A549 (cell line): ENCODE measurements at regions not wholly inside any gene's neighbourhood (a gene's known extent, or its start where the extent isn't known, plus 50 kb on each side); places are given as distances from the start of the nearest gene placed in this dataset.

Experiments used
- ATAC-seq, 2 experiments: fragments of 200-7000 bp in 1 of 2; fragments of >200 bp in 1 of 2; cut with Nextera tagmentation in 1 of 2; cut with Tn5 transposase in 1 of 2; 3 replicates each; pipeline versions ENCODE4 v1.8.0 to v1.9.1; 2018 to 2020; ENCODE audit warnings: mild to moderate bottlenecking in 1 of 2, moderate library complexity in 1 of 2
- CTCF ChIA-PET: fragments of 300-600 bp; sonication (Branson Sonifier 250); formaldehyde crosslinking; extraction: SDS; loops from one replicate; lab custom pipeline; 2021; ENCODE audit warnings: antibody characterized with exemption, inconsistent platforms; lab: Yijun Ruan, JAX
- POLR2A ChIA-PET: fragments of 350-600 bp; formaldehyde crosslinking; extraction: SDS; loops from one replicate; lab custom pipeline; 2021; ENCODE audit warnings: antibody characterized with exemption, inconsistent platforms; lab: Yijun Ruan, JAX
- DNase-seq, 2 experiments: peaks; one replicate each; pipeline versions ENCODE4 v3.0.0 to v3.0.0-alpha.2; 2011 to 2016; ENCODE audit warnings: low read depth in 1 of 2, low spot score in 1 of 2
- FAIRE-seq: peaks from 2 replicates; lab custom pipeline; 2011; peaks lifted over from hg19 to GRCh38; lab: Jason Lieb, UNC
- H3K27ac ChIP-seq, 2 experiments: fragments of >200 bp; sonication (Bioruptor Twin); formaldehyde crosslinking; 3 replicates each; pipeline ENCODE4 v1.5.1; 2016 to 2017
- H3K4me1 ChIP-seq: fragments of >200 bp; sonication (Bioruptor Twin); formaldehyde crosslinking; 3 replicates; pipeline ENCODE4 v1.6.1; 2016
- H3K4me2 ChIP-seq: fragments of >200 bp; sonication (Bioruptor Twin); formaldehyde crosslinking; 3 replicates; pipeline ENCODE4 v1.6.1; 2016
- H3K4me3 ChIP-seq: fragments of >200 bp; sonication (Bioruptor Twin); formaldehyde crosslinking; 3 replicates; pipeline ENCODE4 v1.5.1; 2016
- H3K9me3 ChIP-seq: fragments of >200 bp; sonication (Bioruptor Twin); formaldehyde crosslinking; 3 replicates; pipeline ENCODE4 v1.6.1; 2016
- CHD2 ChIP-seq: fragments of 150-350 bp; IDR thresholded peaks from 2 replicates; pipeline ENCODE4 v1.6.1; 2014; ENCODE audit warnings: low read length; ENCODE audit not compliant: partially characterized antibody
- EP300 ChIP-seq, 2 experiments: fragments of >200 bp; sonication (Bioruptor Twin); formaldehyde crosslinking; IDR thresholded peaks; 2 replicates in 1 of 2; 3 replicates in 1 of 2; pipeline ENCODE4 v1.6.1; 2016 to 2017
- FOXS1 ChIP-seq: fragments of 250-450 bp; sonication (Bioruptor Pico); IDR thresholded peaks from 2 replicates; pipeline ENCODE4 v1.5.0; 2020; ENCODE audit warnings: mild to moderate bottlenecking, moderate library complexity
- GATA3 ChIP-seq: IDR thresholded peaks from 2 replicates; pipeline ENCODE4 v1.6.1; 2012; ENCODE audit warnings: borderline replicate concordance
- HOXA7 ChIP-seq: fragments of 250-450 bp; sonication (Bioruptor Pico); IDR thresholded peaks from 2 replicates; pipeline ENCODE4 v1.5.0; 2020; ENCODE audit warnings: mild to moderate bottlenecking, moderate library complexity
- KDM1A ChIP-seq: fragments of 200-600 bp; sonication (generic); IDR thresholded peaks from 2 replicates; pipeline ENCODE4 v1.6.1; 2016; ENCODE audit warnings: low read depth, mild to moderate bottlenecking
- KDM5A ChIP-seq: fragments of 200-600 bp; sonication (generic); IDR thresholded peaks from 2 replicates; pipeline ENCODE4 v1.6.1; 2016; ENCODE audit warnings: antibody characterized with exemption, mild to moderate bottlenecking
- MAFK ChIP-seq: fragments of 450-650 bp; IDR thresholded peaks from 2 replicates; pipeline ENCODE4 v1.6.1; 2014; ENCODE audit not compliant: partially characterized antibody
- MAX ChIP-seq: IDR thresholded peaks from 2 replicates; pipeline ENCODE4 v1.6.1; 2012
- MAZ ChIP-seq: fragments of 150-350 bp; IDR thresholded peaks from 2 replicates; pipeline ENCODE4 v1.6.1; 2014; ENCODE audit warnings: antibody characterized with exemption, low read depth, low read length, borderline replicate concordance
- NFE2L2 ChIP-seq: fragments of 150-350 bp; conservative IDR thresholded peaks from 2 replicates; pipeline ENCODE4 v1.6.1; 2014; ENCODE audit warnings: low read length
- RFX5 ChIP-seq: fragments of 450-650 bp; IDR thresholded peaks from 2 replicates; pipeline ENCODE4 v1.7.1; 2014; ENCODE audit warnings: antibody characterized with exemption, mild to moderate bottlenecking, moderate library complexity
- TFCP2L1 ChIP-seq: fragments of 250-450 bp; sonication (Bioruptor Pico); IDR thresholded peaks from 2 replicates; pipeline ENCODE4 v1.5.0; 2021; ENCODE audit warnings: mild to moderate bottlenecking
- ZNF302 ChIP-seq: fragments of 250-450 bp; sonication (Bioruptor Pico); IDR thresholded peaks from 2 replicates; pipeline ENCODE4 v1.9.0; 2021; ENCODE audit warnings: inconsistent platforms, mild to moderate bottlenecking, moderate library complexity
- WGBS: methylation state at CpG from one replicate; pipeline ENCODE4 v1.1.6; 2017; ENCODE audit errors: missing lambda C conversion rate; 5-methylcytosine and 5-hydroxymethylcytosine counted together
- TF ChIP-seq, protein P1 (sequence below): fragments of 200-600 bp; sonication (generic); IDR thresholded peaks from 2 replicates; pipeline ENCODE4 v1.6.1; 2016; ENCODE audit warnings: antibody characterized with exemption, mild to moderate bottlenecking, moderate library complexity
- TF ChIP-seq, protein P2 (sequence below): fragments of >200 bp; sonication (Bioruptor Twin); formaldehyde crosslinking; IDR thresholded peaks from 3 replicates; pipeline ENCODE4 v1.5.1; 2016
- TF ChIP-seq, protein P3 (sequence below): fragments of 150-350 bp; IDR thresholded peaks from 2 replicates; pipeline ENCODE4 v1.6.1; 2014; ENCODE audit warnings: low read depth, mild to moderate bottlenecking, low read length

- 0 out of 5 replicates have a peak, but pooled peaks of 1 of the 2 experiments have one; percentile 15 for TF ChIP-seq EP300 (IDR thresholded peaks at IDR 0.05)
- TF ChIP-seq, protein P1, sequence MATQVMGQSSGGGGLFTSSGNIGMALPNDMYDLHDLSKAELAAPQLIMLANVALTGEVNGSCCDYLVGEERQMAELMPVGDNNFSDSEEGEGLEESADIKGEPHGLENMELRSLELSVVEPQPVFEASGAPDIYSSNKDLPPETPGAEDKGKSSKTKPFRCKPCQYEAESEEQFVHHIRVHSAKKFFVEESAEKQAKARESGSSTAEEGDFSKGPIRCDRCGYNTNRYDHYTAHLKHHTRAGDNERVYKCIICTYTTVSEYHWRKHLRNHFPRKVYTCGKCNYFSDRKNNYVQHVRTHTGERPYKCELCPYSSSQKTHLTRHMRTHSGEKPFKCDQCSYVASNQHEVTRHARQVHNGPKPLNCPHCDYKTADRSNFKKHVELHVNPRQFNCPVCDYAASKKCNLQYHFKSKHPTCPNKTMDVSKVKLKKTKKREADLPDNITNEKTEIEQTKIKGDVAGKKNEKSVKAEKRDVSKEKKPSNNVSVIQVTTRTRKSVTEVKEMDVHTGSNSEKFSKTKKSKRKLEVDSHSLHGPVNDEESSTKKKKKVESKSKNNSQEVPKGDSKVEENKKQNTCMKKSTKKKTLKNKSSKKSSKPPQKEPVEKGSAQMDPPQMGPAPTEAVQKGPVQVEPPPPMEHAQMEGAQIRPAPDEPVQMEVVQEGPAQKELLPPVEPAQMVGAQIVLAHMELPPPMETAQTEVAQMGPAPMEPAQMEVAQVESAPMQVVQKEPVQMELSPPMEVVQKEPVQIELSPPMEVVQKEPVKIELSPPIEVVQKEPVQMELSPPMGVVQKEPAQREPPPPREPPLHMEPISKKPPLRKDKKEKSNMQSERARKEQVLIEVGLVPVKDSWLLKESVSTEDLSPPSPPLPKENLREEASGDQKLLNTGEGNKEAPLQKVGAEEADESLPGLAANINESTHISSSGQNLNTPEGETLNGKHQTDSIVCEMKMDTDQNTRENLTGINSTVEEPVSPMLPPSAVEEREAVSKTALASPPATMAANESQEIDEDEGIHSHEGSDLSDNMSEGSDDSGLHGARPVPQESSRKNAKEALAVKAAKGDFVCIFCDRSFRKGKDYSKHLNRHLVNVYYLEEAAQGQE, result no peak
- TF ChIP-seq NFE2L2, result no peak
- no peak for TF ChIP-seq FOXS1 (CRISPR knock-in tag)
- ChIA-PET CTCF (no interaction called here), POLR2A (no interaction called here)
- Histone ChIP-seq H3K4me3 (no peak overlapping the region), H3K4me2 (0 out of 3 replicates have a peak overlapping the region, but pooled peaks have one; percentile 18), H3K27ac (no peak overlapping the region), H3K9me3 (no peaks in the 10 kb centered on the region), H3K4me1 (peaks cover 13% of the 10 kb centered on the region)
- ATAC-seq (peak; percentile 49 to 71; a peak in 4 of 6 replicates), FAIRE-seq (no peak), DNase-seq (peak in 1 of 2 experiments; percentile 31)
- 5% methylated on average over 6 of the region's 6 CpGs for WGBS
Measured at GRCh38 chr5:63053019-63053638, 474.5 kb downstream of the LRRC70 start.

DNA sequence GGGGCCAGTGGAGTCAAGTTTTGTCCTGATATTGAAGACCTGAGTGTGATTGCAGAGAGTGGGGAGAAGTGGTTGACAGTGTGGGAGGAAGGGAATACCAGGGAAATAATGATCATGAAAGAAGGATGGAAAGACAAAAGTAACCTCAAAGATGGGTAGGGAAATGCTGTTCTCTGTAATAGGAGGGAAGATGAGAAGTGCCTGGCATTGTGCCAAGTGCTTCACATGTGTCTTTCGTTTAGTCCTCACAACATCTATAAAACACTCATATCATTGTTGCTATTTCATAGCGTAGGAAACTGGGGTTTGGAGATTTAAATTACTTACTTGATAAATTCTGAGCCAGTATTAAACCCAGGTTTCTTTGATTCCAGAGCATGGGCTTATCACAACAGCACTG, 472.3 kb downstream of the LRRC70 start:
- Histone ChIP-seq H3K4me2 (no peak overlapping the region), H3K4me3 (no peak overlapping the region), H3K4me1 (peaks cover 13% of the 10 kb centered on the region), H3K9me3 (no peaks in the 10 kb centered on the region), H3K27ac (no peak overlapping the region)
- DNase-seq, result no peak
- 22% methylated on average over 2 of the region's 2 CpGs for WGBS
- ChIA-PET CTCF (no interaction called here), POLR2A (no interaction called here)
- no peak for TF ChIP-seq GATA3
- no peak for TF ChIP-seq TFCP2L1 (CRISPR knock-in tag)
- no peak for TF ChIP-seq MAX
- no peak for TF ChIP-seq NFE2L2
- TF ChIP-seq, protein P2, sequence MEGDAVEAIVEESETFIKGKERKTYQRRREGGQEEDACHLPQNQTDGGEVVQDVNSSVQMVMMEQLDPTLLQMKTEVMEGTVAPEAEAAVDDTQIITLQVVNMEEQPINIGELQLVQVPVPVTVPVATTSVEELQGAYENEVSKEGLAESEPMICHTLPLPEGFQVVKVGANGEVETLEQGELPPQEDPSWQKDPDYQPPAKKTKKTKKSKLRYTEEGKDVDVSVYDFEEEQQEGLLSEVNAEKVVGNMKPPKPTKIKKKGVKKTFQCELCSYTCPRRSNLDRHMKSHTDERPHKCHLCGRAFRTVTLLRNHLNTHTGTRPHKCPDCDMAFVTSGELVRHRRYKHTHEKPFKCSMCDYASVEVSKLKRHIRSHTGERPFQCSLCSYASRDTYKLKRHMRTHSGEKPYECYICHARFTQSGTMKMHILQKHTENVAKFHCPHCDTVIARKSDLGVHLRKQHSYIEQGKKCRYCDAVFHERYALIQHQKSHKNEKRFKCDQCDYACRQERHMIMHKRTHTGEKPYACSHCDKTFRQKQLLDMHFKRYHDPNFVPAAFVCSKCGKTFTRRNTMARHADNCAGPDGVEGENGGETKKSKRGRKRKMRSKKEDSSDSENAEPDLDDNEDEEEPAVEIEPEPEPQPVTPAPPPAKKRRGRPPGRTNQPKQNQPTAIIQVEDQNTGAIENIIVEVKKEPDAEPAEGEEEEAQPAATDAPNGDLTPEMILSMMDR, result no peak
- TF ChIP-seq, protein P3, sequence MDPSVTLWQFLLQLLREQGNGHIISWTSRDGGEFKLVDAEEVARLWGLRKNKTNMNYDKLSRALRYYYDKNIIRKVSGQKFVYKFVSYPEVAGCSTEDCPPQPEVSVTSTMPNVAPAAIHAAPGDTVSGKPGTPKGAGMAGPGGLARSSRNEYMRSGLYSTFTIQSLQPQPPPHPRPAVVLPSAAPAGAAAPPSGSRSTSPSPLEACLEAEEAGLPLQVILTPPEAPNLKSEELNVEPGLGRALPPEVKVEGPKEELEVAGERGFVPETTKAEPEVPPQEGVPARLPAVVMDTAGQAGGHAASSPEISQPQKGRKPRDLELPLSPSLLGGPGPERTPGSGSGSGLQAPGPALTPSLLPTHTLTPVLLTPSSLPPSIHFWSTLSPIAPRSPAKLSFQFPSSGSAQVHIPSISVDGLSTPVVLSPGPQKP, result no peak
- no peak for TF ChIP-seq MAFK
- no peak for TF ChIP-seq CHD2
- TF ChIP-seq RFX5, result no peak
- TF ChIP-seq KDM1A, result no peak
- TF ChIP-seq HOXA7 (CRISPR knock-in tag), result no peak
- TF ChIP-seq, protein P1, result no peak
- TF ChIP-seq ZNF302, result no peak
- TF ChIP-seq KDM5A, result no peak
- no peak for TF ChIP-seq MAZ
- TF ChIP-seq EP300 (IDR thresholded peaks at IDR 0.05), result no peak
- no peak for TF ChIP-seq FOXS1 (CRISPR knock-in tag)
- no peak for FAIRE-seq
- ATAC-seq, result no peak
